ENCODE measurements at regions not wholly inside any gene's neighbourhood (a gene's known extent, or its start where the extent isn't known, plus 50 kb on each side); places are given as distances from the start of the nearest gene placed in this dataset.

DNA sequence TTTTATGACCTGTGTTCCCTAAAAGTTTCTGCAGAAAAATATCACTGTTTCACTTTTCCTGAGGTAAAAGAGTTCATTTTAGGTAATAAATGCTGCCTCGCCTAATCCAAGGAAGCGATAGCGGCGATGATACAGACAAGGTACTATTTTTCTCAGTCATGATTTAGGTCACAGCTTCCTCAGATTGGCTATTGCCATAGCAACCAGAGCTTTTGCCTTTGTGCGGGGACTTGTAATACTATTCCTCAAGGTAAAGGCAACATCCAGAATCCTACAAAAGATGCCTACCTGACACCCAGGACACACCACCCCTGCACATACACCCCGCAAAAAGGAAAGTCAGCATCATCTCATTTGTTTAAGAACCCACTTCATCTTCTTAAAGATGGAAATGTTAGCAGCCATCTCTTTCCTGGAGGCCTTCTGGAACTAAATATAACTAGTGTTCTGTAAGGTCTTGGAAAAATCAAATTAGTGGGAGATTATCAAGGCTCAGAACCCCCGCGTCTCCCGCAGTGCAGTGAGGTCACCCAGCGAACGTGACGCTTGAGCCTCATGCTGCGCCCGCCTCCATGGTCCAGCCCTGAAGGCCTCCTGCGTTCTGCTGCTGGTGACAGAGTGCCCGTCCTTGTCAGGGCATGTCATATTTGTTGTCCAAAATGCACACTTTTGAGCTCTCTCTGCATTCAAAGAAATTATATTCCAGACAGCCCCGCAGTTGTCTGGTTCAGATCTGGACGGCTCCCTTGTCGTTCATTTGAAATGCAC, 402.0 kb upstream of the RNF32 start:
- H3K4me3 ChIP-seq (ENCODE audit: low read depth, low read length) = no peak overlapping the region
- TF ChIP-seq, protein P1, sequence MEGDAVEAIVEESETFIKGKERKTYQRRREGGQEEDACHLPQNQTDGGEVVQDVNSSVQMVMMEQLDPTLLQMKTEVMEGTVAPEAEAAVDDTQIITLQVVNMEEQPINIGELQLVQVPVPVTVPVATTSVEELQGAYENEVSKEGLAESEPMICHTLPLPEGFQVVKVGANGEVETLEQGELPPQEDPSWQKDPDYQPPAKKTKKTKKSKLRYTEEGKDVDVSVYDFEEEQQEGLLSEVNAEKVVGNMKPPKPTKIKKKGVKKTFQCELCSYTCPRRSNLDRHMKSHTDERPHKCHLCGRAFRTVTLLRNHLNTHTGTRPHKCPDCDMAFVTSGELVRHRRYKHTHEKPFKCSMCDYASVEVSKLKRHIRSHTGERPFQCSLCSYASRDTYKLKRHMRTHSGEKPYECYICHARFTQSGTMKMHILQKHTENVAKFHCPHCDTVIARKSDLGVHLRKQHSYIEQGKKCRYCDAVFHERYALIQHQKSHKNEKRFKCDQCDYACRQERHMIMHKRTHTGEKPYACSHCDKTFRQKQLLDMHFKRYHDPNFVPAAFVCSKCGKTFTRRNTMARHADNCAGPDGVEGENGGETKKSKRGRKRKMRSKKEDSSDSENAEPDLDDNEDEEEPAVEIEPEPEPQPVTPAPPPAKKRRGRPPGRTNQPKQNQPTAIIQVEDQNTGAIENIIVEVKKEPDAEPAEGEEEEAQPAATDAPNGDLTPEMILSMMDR (IDR thresholded peaks at IDR 0.05; ENCODE audit: low read depth, low read length, missing control alignments) = no peak
- in situ Hi-C loops (cut with HindIII; ENCODE audit: low sequenced_read_pairs) = no loop called here
- DNase-seq (ENCODE audit: low read depth) = no peak

DNA sequence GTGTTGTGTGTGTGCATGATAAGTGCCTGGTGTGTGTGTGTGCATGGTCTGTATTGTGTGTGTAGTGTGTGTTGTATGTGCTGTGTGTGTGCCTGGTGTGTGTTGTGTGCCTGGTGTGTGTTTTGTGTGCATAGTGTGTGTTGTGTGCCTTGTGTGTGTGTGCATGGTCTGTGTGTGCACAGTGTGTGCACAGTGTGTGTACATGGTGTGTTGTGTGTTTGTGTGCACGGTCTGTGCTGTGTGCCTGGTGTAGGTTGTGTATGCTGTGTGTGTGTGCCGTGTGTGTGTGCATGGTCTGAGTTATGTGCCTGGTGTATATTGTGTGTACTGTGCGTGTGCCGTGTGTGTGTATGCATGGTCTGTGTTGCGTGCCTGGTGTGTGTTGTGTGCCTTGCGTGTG, 403.0 kb upstream of the RNF32 start:
- in situ Hi-C loops (cut with HindIII; ENCODE audit: low sequenced_read_pairs) = no loop called here
- TF ChIP-seq, protein P1 (IDR thresholded peaks at IDR 0.05; ENCODE audit: low read depth, low read length, missing control alignments) = no peak
- H3K4me3 ChIP-seq (ENCODE audit: low read depth, low read length) = no peak overlapping the region
- DNase-seq (ENCODE audit: low read depth) = no peak

DNA sequence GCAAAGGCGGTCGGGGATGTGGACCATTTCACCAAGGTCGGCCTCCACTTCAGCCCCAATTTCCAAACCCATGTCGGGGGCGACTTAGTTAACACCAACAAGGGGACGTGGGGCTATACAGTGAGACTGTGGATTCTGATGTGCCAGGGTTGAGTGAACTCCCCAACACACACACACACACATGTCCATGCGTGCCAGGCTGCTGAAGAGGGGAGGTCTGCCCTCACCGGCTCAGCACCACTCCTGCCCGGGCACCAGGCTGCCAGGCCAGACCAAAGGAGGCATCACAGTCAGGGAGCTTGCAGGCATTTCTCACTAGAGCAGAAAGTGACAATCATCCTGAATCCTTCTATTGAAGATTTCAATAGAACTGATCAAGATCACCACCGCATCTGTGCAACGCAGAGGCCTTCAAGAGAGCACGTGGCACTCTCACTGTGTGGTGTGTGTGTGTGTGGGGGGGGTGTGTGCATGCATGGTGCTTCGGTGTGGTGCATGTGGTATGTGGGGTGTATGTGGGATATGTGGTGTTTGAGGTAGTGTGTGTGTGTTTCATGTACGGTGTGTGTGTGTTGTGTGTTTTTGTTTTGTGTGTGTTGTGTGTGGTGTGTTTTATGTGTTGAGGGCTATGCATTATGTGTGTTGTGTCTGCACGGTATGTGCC, 403.5 kb upstream of the RNF32 start:
- TF ChIP-seq, protein P1 (IDR thresholded peaks at IDR 0.05; ENCODE audit: low read depth, low read length, missing control alignments) = no peak
- in situ Hi-C loops (cut with HindIII; ENCODE audit: low sequenced_read_pairs) = no loop called here
- H3K4me3 ChIP-seq (ENCODE audit: low read depth, low read length) = no peak overlapping the region
- no peak for DNase-seq (ENCODE audit: low read depth)

- DNase-seq (ENCODE audit: low read depth) = no peak
- no peak overlapping the region for H3K4me3 ChIP-seq (ENCODE audit: low read depth, low read length)
- TF ChIP-seq, protein P1 (IDR thresholded peaks at IDR 0.05; ENCODE audit: low read depth, low read length, missing control alignments) = no peak
- in situ Hi-C loops (cut with HindIII; ENCODE audit: low sequenced_read_pairs) = no loop called here
These were observed 404.2 kb upstream of the RNF32 start for GRCh38 chr7:156236181-156236889.

GRCh38 chr7:156234666-156235494, 405.7 kb upstream of the RNF32 start:
- TF ChIP-seq, protein P1 (IDR thresholded peaks at IDR 0.05; ENCODE audit: low read depth, low read length, missing control alignments) = no peak
- in situ Hi-C loops (cut with HindIII; ENCODE audit: low sequenced_read_pairs) = no loop called here
- no peak overlapping the region for H3K4me3 ChIP-seq (ENCODE audit: low read depth, low read length)
- no peak for DNase-seq (ENCODE audit: low read depth)

DNA sequence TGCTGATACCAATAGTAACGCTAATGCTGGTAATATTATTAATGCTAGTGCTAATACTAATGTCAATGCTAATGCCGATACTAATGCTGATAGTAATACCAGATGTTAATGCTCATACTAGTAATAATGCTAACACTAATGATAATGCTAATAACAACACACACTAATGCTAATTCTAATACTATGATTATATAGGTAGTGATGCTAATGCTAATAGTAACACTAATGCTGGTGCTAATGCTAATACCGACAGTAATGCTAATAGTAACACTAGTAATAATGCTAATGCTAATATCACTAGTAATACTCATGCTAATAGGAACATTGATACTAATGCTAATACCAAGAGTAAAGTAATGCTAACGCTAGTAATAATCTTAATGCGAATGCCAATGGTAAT, 406.4 kb upstream of the RNF32 start:
- in situ Hi-C loops (cut with HindIII; ENCODE audit: low sequenced_read_pairs) = no loop called here
- H3K4me3 ChIP-seq (ENCODE audit: low read depth, low read length) = no peak overlapping the region
- no peak for DNase-seq (ENCODE audit: low read depth)
- TF ChIP-seq, protein P1 (IDR thresholded peaks at IDR 0.05; ENCODE audit: low read depth, low read length, missing control alignments) = no peak

All from astrocyte of the cerebellum (primary cell).